Naive B cell (primary cell): ENCODE measurements at regions not wholly inside any gene's neighbourhood (a gene's known extent, or its start where the extent isn't known, plus 50 kb on each side); places are given as distances from the start of the nearest gene placed in this dataset.

Experiments
- ATAC-seq, 2 donors: fragments of 150-1000 bp; cut with Tn5 transposase; 2 replicates each; pipeline ENCODE4 v1.10.0; 2021; ENCODE audit warnings: low read depth in 2 of 2, mild to moderate bottlenecking in 2 of 2, moderate library complexity in 2 of 2
- DNase-seq: peaks from one replicate; pipeline ENCODE4 v3.0.0; 2022
- H3K27ac Mint-ChIP-seq, 6 donors: one replicate each; pipeline ENCODE4 v1.8.0; 2020 to 2022; ENCODE audit warnings: mild to moderate bottlenecking in 6 of 6, mixed read lengths in 6 of 6, moderate library complexity in 5 of 6, inconsistent platforms in 2 of 6
- H3K27me3 Mint-ChIP-seq, 3 donors: one replicate each; pipeline ENCODE4 v1.8.0; 2021 to 2022; ENCODE audit warnings: mixed read lengths in 3 of 3, mild to moderate bottlenecking in 1 of 3
- H3K36me3 Mint-ChIP-seq, 2 donors: one replicate each; pipeline ENCODE4 v1.8.0; 2020 to 2022; ENCODE audit warnings: mixed read lengths in 2 of 2, inconsistent platforms in 1 of 2, mild to moderate bottlenecking in 1 of 2
- H3K4me1 Mint-ChIP-seq, 3 donors: one replicate each; pipeline ENCODE4 v1.8.0; 2020 to 2022; ENCODE audit warnings: mixed read lengths in 3 of 3, inconsistent platforms in 1 of 3, mild to moderate bottlenecking in 1 of 3, moderate library complexity in 1 of 3
- H3K4me3 Mint-ChIP-seq, 8 donors: one replicate each; pipeline ENCODE4 v1.8.0; 2020 to 2022; ENCODE audit warnings: mild to moderate bottlenecking in 8 of 8, mixed read lengths in 8 of 8, moderate library complexity in 8 of 8, inconsistent platforms in 2 of 8
- H3K9me3 Mint-ChIP-seq, 7 donors: one replicate each; pipeline ENCODE4 v1.8.0; 2020 to 2022; ENCODE audit warnings: mixed read lengths in 7 of 7, mild to moderate bottlenecking in 5 of 7, inconsistent platforms in 2 of 7, moderate library complexity in 1 of 7

DNA sequence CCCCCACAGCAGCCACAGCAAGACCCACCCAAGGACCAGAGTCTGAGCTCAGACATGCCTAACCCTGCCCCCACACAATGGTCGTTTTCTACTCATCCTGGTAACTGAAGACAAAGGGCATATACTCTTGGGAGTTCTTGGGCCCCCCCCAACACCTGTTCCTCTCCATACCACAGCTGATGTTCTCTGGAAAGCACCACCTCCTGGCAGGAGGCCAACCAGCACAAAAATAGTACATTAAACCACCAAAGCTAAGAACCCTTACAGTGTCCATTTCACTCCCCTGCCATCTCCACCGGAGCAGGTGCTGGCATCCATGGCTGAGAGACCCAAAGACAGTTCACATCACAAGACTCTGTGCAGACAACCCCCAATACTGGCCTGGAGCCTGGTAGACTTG lies 80.6 kb upstream of the DAAM1 start:
- peaks cover 0 to 3% (median 0%) of the 10 kb centered on the region in 7 donors for H3K9me3 Mint-ChIP-seq

DNA sequence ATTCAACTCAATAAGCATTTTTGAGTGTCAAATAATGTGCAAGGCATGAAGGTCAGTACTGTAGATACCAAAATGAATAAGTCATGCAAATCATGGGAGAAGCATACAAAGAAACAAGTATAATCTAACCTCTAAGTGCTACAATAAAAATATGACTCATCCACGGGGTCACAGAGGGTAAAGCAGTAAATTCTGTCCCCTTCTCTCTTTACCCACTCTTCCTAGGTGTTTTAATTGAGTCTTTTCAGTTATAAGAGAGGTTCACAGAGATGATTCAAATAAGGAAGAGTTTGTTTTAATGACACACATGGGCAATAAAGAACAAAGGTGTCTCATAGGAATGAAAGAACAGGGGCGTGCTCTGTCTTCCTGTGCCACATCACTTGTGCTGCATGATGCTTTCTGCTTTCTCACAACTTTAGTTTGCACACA lies 71.5 kb upstream of the DAAM1 start:
- Mint-ChIP-seq H3K36me3 (peaks cover 0 to 3% of the 10 kb centered on the region in 2 donors), H3K27me3 (peaks cover 0 to 4% (median 0%) of the 10 kb centered on the region in 3 donors), H3K27ac (no peak overlapping the region), H3K9me3 (no peaks in the 10 kb centered on the region), H3K4me3 (no peak overlapping the region), H3K4me1 (no peaks in the 10 kb centered on the region)
- DNase-seq (no peak), ATAC-seq (no peak)

More for the DNA sequence above, 80.6 kb upstream of the DAAM1 start:
- Mint-ChIP-seq H3K27me3 (peaks cover 0 to 24% (median 4%) of the 10 kb centered on the region in 3 donors), H3K36me3 (peaks cover 0 to 9% of the 10 kb centered on the region in 2 donors), H3K4me3 (peak overlapping the region in 2 of 8 donors; percentile 27 to 32), H3K27ac (peak overlapping the region in 1 of 6 donors; percentile 28), H3K4me1 (peaks cover 3 to 19% (median 8%) of the 10 kb centered on the region in 3 donors)
- no peak for DNase-seq
- no peak for ATAC-seq

DNA sequence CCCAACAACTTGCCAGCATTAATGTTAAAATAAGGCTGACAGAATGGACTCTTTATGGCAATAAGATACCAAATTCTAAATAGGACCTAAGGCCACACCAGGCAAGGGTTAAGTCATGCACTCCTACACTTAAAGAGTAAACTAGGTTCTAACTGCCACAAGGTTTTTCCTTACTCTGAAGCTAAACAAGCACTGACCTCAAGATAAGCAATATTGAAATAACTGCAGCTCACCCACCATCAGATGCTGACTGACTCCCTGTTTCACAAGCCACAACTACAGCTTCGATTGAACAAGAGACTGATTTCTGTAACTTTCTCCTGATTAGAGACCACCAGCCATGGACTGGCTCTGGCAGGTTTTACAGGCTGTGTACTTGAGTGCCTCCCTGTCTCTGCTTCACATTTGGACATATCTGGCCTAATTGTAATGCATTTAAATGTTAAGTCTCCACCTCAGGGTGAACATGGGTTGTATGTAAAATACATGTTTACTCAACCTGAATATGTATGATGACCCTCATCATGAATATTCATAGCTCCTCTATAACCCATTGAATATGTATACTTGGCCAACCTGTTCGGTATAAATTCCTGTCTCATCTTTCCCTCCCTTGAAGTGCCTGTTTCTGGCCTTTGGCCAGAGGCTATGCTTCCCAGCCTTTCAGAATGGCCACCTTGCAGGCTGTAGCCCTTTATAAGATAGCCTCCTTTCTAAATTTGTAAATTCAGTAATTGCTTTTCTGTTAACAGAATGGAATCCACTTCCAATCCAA lies 70.5 kb upstream of the DAAM1 start:
- no peaks in the 10 kb centered on the region for H3K9me3 Mint-ChIP-seq
- no peak for DNase-seq
- H3K36me3 Mint-ChIP-seq: no peaks in the 10 kb centered on the region
- peaks cover 0 to 5% (median 0%) of the 10 kb centered on the region in 3 donors for H3K27me3 Mint-ChIP-seq
- no peak overlapping the region for H3K4me3 Mint-ChIP-seq
- H3K4me1 Mint-ChIP-seq: no peaks in the 10 kb centered on the region
- no peak overlapping the region for H3K27ac Mint-ChIP-seq
- no peak for ATAC-seq

DNA sequence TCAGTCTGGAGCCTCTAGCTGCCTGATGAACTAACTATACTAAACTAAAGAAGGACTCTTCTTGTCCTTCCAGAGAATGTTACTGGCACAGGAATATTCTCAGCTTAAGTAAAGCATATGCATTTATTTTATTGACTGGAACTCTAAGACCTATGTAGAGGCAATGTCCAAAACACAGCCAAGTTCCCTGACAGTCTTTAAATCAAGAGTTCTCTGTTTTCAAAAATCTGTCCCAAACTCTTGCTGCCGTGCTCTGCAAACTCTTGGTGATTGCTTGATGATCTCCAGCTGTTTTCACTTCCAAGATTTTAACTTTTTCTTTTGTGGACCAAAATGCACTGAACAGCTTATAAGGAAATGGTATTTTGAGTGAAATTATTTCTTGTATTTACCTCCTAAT lies 67.5 kb upstream of the DAAM1 start:
- Mint-ChIP-seq H3K4me1 (no peaks in the 10 kb centered on the region), H3K4me3 (no peak overlapping the region), H3K27ac (no peak overlapping the region), H3K9me3 (no peaks in the 10 kb centered on the region), H3K36me3 (no peaks in the 10 kb centered on the region), H3K27me3 (peaks cover 0 to 9% (median 0%) of the 10 kb centered on the region in 3 donors)
- DNase-seq (no peak), ATAC-seq (no peak)

DNA sequence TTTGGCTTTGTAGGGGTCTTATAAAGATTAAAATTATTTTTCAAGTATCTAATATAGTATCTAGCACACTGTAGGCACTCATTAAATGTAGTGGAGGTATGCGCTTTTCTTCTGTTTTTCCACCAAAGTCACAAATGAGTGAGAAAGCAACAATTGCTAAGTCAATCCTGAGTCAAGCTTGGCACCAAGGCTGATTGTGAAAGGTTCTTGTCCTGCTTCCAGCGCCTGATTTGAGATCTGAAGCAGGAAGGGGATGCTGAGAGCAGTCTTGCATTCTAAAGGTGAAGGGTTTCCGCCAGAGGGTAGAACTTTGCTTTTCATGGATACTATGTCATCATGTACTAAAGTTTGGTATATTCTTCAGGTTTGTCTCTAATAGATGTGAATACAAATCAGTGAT lies 64.9 kb upstream of the DAAM1 start:
- no peaks in the 10 kb centered on the region for H3K36me3 Mint-ChIP-seq
- DNase-seq: no peak
- H3K9me3 Mint-ChIP-seq: no peaks in the 10 kb centered on the region
- ATAC-seq: no peak
- H3K4me3 Mint-ChIP-seq: no peak overlapping the region
- H3K4me1 Mint-ChIP-seq: no peaks in the 10 kb centered on the region
- no peak overlapping the region for H3K27ac Mint-ChIP-seq
- H3K27me3 Mint-ChIP-seq: peaks cover 0 to 17% (median 0%) of the 10 kb centered on the region in 3 donors

DNA sequence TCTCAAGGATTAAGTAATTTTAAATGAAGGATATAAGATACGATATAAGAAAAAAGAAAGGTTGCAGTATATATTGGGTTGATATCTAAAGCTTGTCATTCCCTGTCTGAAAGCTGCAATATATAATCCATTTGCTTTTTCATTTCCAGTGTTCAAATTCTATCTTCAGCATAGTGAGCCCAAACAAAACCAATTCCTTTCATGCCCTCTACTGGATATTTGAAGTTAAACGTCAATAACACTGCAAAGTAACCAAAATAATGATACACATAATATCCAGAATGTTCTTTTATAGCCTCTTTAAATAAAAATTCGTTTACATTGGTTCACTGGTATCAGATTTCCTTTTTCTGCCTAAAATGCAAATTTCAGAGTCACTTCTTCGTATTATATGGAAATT lies 64.5 kb upstream of the DAAM1 start:
- Mint-ChIP-seq H3K4me1 (no peaks in the 10 kb centered on the region), H3K9me3 (no peaks in the 10 kb centered on the region), H3K27ac (no peak overlapping the region), H3K36me3 (no peaks in the 10 kb centered on the region), H3K27me3 (peaks cover 0 to 20% (median 0%) of the 10 kb centered on the region in 3 donors), H3K4me3 (no peak overlapping the region)
- no peak for DNase-seq
- ATAC-seq: no peak

DNA sequence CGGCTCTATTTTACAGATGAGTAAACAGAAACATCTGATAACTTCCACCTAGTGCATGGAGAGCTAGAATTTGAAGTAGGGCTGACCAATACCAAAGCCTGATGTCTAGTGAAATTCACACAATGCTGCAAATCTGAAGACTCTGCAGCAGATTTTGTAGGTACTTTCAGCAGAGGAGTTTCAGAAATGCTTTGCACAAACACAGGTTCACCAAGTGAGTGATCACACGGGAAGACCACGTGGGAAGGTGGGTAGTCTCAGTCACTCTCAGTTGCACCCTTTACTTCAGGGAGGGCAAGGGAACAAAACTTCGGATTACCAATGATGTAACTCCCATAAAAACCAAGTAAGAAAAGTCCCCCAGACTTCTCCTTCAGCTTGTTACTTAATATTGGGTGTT lies 63.3 kb upstream of the DAAM1 start:
- Mint-ChIP-seq H3K9me3 (no peaks in the 10 kb centered on the region), H3K4me3 (no peak overlapping the region), H3K36me3 (no peaks in the 10 kb centered on the region), H3K27me3 (peaks cover 0 to 20% (median 0%) of the 10 kb centered on the region in 3 donors), H3K4me1 (no peaks in the 10 kb centered on the region), H3K27ac (no peak overlapping the region)
- no peak for ATAC-seq
- DNase-seq: no peak

DNA sequence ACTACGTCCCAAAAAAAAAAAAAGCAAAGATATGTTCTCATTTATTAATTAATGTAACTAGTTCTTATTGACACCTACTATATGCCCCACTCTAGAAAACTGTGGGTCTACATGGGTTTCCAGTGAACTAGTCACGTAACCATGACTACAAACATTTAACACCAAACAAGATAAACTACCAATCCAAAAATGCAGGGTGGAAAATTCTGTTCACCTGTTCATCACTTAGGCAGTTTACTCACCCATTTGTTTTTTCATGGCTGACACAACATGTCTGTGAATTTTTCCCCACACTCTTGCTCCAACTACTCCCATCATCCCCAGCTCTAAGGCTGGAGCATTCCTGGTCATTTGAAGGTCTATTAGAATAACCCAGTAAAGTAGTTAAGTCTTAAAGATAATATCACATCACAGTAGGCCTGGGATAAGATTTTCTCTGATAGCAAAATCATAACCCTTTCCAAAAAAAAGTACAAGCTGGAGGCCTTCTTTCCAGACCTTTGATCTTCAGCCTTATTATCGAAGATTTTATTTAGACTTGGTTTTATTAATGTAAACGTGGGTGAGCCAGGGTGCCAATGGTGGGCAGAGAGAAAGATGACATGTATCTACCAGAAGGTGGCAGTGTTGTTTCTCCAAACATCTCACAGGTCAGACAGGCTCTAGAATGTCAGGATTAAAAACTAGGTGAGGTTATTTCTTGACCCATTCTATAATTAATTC lies 61.6 kb upstream of the DAAM1 start:
- Mint-ChIP-seq H3K36me3 (no peaks in the 10 kb centered on the region), H3K4me1 (no peaks in the 10 kb centered on the region)
- peak; percentile 54 for DNase-seq

DNA sequence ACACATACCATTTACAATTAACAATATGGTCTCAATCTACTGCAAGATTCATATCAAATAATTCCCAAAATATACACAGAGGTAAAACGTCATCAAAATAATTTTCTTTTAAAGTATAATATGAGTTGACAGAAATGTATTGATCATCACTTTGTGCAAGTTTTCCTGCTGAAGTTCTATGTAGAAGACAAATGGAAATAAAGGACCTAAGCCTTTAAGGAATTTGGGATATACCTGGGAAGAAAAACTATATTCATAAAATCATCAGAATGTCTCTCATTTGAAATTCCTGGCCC lies 61.1 kb upstream of the DAAM1 start:
- Mint-ChIP-seq H3K36me3 (no peaks in the 10 kb centered on the region), H3K27ac (no peak overlapping the region), H3K27me3 (peaks cover 0 to 18% (median 0%) of the 10 kb centered on the region in 3 donors), H3K9me3 (no peaks in the 10 kb centered on the region), H3K4me1 (no peaks in the 10 kb centered on the region), H3K4me3 (no peak overlapping the region)
- no peak for ATAC-seq
- DNase-seq: no peak

More for the DNA sequence above, 61.6 kb upstream of the DAAM1 start:
- H3K27me3 Mint-ChIP-seq: peaks cover 0 to 17% (median 0%) of the 10 kb centered on the region in 3 donors
- ATAC-seq: peak; percentile 79 to 81
- no peaks in the 10 kb centered on the region for H3K9me3 Mint-ChIP-seq
- no peak overlapping the region for H3K4me3 Mint-ChIP-seq
- no peak overlapping the region for H3K27ac Mint-ChIP-seq

DNA sequence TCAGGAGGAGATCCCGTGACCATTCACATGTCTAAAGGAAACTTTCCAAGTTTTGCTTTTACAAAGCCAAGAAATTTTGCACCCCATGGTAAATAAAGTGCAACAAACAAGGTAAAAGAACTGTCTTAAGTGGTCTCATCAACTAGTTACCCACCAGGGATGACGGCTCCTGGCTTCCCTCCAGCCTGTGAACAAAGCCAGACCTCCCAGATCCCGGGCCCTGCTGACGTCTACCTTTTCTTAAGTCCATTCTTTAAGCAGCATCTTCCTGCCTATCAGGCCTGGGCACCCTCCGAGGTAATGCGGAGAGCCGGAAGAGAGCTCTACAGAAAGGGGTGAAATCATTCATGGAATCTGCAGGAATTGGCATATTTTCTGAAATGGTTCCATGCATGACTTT lies 58.0 kb upstream of the DAAM1 start:
- Mint-ChIP-seq H3K27me3 (peaks cover 0 to 39% (median 10%) of the 10 kb centered on the region in 3 donors), H3K9me3 (no peaks in the 10 kb centered on the region), H3K27ac (no peak overlapping the region), H3K36me3 (no peaks in the 10 kb centered on the region), H3K4me1 (no peaks in the 10 kb centered on the region), H3K4me3 (no peak overlapping the region)
- ATAC-seq: no peak
- DNase-seq: no peak

DNA sequence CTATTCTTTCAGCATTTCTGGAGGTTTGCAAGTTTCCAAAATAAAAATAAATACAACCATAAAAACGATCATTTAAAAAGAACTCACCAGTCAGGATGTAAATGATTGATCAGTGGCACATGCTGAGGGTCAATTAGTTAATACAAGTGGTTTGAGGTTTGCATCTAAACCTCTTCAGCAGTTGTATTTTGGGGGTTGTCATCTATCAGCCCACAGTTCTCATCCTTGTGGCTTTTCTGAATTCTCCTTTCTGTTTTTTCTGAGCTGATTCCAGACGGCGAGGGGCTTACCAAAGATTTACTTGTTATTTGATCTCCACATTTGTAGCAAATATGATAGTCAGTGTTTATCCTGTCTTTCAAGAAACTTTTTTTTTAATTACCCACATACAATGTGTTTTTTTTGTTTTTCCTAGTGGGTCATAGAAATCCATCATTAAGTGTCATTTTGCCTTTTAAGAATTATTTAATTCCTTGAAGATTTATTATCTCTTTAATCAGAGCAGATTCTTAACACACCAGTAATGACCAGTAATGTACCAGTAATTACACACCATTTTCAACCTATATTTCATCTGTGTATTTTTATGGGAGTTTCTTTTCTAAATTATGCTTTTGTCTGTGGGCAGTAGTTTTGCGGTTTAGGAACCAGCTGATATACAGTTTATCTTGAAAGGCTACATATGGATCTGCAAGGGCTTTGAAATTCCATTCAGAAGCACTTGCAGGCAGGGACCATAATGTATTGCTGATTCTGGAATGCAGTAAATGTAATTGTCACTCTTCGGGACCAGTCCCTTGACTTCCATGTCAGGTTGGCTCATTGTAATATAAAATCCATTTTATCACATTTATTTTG lies 56.3 kb upstream of the DAAM1 start:
- H3K9me3 Mint-ChIP-seq: no peaks in the 10 kb centered on the region

DNA sequence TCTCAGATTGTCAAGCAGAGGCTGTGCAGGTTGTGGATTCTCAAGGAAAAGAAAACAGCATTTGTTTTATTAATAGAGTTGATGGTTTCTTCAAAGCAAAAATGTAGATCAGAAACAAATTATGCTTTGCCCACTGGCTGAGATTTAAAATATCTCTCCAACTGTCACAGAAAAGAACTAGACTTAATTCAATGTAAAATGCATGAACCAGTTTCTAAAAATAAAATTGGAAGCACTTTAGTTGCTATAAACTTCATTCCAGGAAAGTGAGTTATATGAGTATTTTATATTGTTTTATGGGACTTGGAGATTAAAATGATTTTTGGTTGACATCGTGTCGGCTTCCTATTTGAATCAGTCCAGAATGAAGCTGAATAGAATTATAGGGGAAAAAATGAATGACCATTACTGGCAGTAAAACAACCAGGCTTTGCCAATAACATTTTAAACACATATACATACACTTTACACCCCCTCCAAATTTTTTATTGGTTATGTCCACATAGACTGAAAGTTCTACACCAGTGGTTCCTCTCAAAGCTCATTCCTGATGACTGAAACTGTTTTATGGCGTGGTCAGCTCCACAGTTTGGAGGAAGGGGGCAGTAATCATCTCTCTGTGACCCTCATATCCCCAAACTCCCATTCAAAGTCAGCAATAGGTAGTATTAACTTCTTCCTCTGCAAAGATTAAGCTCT lies 55.5 kb upstream of the DAAM1 start:
- no peak overlapping the region for H3K4me3 Mint-ChIP-seq
- no peaks in the 10 kb centered on the region for H3K36me3 Mint-ChIP-seq
- H3K4me1 Mint-ChIP-seq: no peaks in the 10 kb centered on the region
- H3K9me3 Mint-ChIP-seq: no peaks in the 10 kb centered on the region
- ATAC-seq: no peak
- peaks cover 0 to 30% (median 19%) of the 10 kb centered on the region in 3 donors for H3K27me3 Mint-ChIP-seq
- H3K27ac Mint-ChIP-seq: peak overlapping the region in 1 of 6 donors; percentile 53
- DNase-seq: no peak

More for the DNA sequence above, 56.3 kb upstream of the DAAM1 start:
- Mint-ChIP-seq H3K27ac (no peak overlapping the region), H3K27me3 (peaks cover 0 to 33% (median 16%) of the 10 kb centered on the region in 3 donors), H3K4me3 (no peak overlapping the region), H3K4me1 (no peaks in the 10 kb centered on the region), H3K36me3 (no peaks in the 10 kb centered on the region)
- DNase-seq (no peak), ATAC-seq (no peak)

DNA sequence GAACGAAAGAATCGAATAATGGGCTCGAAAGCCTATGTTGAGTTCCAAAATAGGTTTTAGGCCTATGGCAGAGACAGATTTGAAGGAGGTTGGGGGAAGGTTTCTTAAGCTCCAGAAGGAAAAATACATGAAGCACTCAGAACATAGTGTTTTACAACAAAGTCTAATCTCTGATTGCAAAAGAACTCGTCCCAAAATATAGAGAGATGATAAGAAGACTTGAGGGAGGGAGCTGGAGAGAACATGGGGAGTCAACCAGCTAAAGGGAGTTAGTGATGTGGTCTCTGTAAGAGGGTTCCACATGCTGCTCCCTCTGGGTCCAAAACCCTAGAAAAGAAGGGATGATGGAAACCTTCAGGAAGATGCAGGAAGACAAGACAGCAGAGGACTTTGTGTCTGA lies 54.8 kb upstream of the DAAM1 start:
- H3K36me3 Mint-ChIP-seq: no peaks in the 10 kb centered on the region
- no peaks in the 10 kb centered on the region for H3K9me3 Mint-ChIP-seq
- peaks cover 0 to 26% (median 19%) of the 10 kb centered on the region in 3 donors for H3K27me3 Mint-ChIP-seq
- peak overlapping the region in 1 of 6 donors; percentile 38 for H3K27ac Mint-ChIP-seq
- ATAC-seq (no peak), DNase-seq (no peak)
- no peaks in the 10 kb centered on the region for H3K4me1 Mint-ChIP-seq
- H3K4me3 Mint-ChIP-seq: no peak overlapping the region
